ENCODE measurements at regions not wholly inside any gene's neighbourhood (a gene's known extent, or its start where the extent isn't known, plus 50 kb on each side); places are given as distances from the start of the nearest gene placed in this dataset.

- Histone ChIP-seq H3K9me3 (ENCODE audit: low read depth, low read length, poor library complexity, severe bottlenecking) (no peaks in the 10 kb centered on the region), H3K4me1 (ENCODE audit: insufficient read depth, low read length, poor library complexity, severe bottlenecking) (no peaks in the 10 kb centered on the region), H3K36me3 (ENCODE audit: insufficient read depth, low read length, poor library complexity, severe bottlenecking) (no peaks in the 10 kb centered on the region), H3K27me3 (replicated peaks; ENCODE audit: insufficient read depth, low read depth, low read length, poor library complexity) (no peaks in the 10 kb centered on the region), H3K27ac (ENCODE audit: low read depth, low read length, poor library complexity, severe bottlenecking) (no peak overlapping the region), H3K4me3 (ENCODE audit: low read depth, low read length, poor library complexity, severe bottlenecking) (no peak overlapping the region)
- POLR2A ChIA-PET (ENCODE audit: low non-redundant PET) = no interaction called here
- no peak for TF ChIP-seq EZH2 (IDR thresholded peaks at IDR 0.05; ENCODE audit: borderline replicate concordance, low read depth, low read length, poor library complexity, severe bottlenecking)
- TF ChIP-seq, protein P1, sequence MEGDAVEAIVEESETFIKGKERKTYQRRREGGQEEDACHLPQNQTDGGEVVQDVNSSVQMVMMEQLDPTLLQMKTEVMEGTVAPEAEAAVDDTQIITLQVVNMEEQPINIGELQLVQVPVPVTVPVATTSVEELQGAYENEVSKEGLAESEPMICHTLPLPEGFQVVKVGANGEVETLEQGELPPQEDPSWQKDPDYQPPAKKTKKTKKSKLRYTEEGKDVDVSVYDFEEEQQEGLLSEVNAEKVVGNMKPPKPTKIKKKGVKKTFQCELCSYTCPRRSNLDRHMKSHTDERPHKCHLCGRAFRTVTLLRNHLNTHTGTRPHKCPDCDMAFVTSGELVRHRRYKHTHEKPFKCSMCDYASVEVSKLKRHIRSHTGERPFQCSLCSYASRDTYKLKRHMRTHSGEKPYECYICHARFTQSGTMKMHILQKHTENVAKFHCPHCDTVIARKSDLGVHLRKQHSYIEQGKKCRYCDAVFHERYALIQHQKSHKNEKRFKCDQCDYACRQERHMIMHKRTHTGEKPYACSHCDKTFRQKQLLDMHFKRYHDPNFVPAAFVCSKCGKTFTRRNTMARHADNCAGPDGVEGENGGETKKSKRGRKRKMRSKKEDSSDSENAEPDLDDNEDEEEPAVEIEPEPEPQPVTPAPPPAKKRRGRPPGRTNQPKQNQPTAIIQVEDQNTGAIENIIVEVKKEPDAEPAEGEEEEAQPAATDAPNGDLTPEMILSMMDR (conservative IDR thresholded peaks at IDR 0.05; ENCODE audit: low read depth, low read length) = no peak
- CTCF ChIA-PET = no interaction called here
- DNase-seq (ENCODE audit: low spot score) = peak; percentile 15
- no TSS peak for BruUV-seq (replicated peaks)
- intact Hi-C loops (cut with micrococcal nuclease; ENCODE audit: unreplicated experiment) = no loop called here
These were observed 1363.2 kb upstream of the ACVR2A start for GRCh38 chr2:146481629-146482028.

DNA sequence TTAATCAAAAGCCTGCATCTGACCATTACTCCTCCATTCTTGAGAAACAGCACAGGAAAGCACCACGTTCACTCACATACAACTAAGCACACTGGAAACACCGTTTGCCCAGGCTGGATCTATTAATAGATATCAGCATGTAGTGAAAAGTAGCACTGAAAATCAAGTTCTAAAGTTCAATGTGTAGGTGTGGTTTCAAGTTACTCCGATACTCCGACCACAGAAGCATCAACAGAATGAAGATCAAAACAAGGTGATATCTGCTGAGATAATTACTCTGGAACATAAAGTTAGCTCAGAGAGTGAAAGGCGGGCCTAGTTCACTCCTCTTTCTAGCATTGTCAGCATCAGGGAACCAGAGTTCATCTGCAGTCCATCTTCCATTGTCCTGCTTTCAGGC lies 1367.4 kb upstream of the ACVR2A start:
- Histone ChIP-seq H3K27me3 (replicated peaks; ENCODE audit: insufficient read depth, low read depth, low read length, poor library complexity) (no peaks in the 10 kb centered on the region), H3K4me1 (ENCODE audit: insufficient read depth, low read length, poor library complexity, severe bottlenecking) (no peaks in the 10 kb centered on the region), H3K36me3 (ENCODE audit: insufficient read depth, low read length, poor library complexity, severe bottlenecking) (no peaks in the 10 kb centered on the region), H3K27ac (ENCODE audit: low read depth, low read length, poor library complexity, severe bottlenecking) (no peak overlapping the region), H3K4me3 (ENCODE audit: low read depth, low read length, poor library complexity, severe bottlenecking) (no peak overlapping the region), H3K9me3 (ENCODE audit: low read depth, low read length, poor library complexity, severe bottlenecking) (no peaks in the 10 kb centered on the region)
- CTCF ChIA-PET = no interaction called here
- no peak for TF ChIP-seq EZH2 (IDR thresholded peaks at IDR 0.05; ENCODE audit: borderline replicate concordance, low read depth, low read length, poor library complexity, severe bottlenecking)
- TF ChIP-seq, protein P1 (conservative IDR thresholded peaks at IDR 0.05; ENCODE audit: low read depth, low read length) = no peak
- no TSS peak for BruUV-seq (replicated peaks)
- intact Hi-C loops (cut with micrococcal nuclease; ENCODE audit: unreplicated experiment) = no loop called here
- DNase-seq (ENCODE audit: low spot score) = no peak
- POLR2A ChIA-PET (ENCODE audit: low non-redundant PET) = no interaction called here

DNA sequence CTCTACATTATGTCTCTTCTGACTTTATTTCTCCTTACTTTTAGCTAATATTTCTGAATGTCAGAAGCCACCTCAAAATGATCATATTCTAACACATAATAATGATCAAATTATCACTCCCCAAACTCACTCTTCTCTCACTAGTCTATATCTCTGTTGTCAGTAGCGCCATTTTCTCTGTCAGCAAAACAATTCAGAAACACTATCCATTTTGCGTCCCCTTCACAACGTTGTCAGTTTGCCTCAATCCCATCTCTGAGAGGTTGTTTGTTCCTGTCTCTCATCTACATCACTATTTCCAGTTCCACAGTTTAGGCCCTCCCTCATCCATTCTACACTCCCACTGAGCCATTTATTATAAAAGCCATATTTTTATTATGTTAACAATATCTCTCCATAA lies 1376.3 kb upstream of the ACVR2A start:
- Histone ChIP-seq H3K4me1 (ENCODE audit: insufficient read depth, low read length, poor library complexity, severe bottlenecking) (no peaks in the 10 kb centered on the region), H3K36me3 (ENCODE audit: insufficient read depth, low read length, poor library complexity, severe bottlenecking) (no peaks in the 10 kb centered on the region), H3K4me3 (ENCODE audit: low read depth, low read length, poor library complexity, severe bottlenecking) (no peak overlapping the region), H3K27me3 (replicated peaks; ENCODE audit: insufficient read depth, low read depth, low read length, poor library complexity) (no peaks in the 10 kb centered on the region), H3K9me3 (ENCODE audit: low read depth, low read length, poor library complexity, severe bottlenecking) (no peaks in the 10 kb centered on the region), H3K27ac (ENCODE audit: low read depth, low read length, poor library complexity, severe bottlenecking) (no peak overlapping the region)
- DNase-seq (ENCODE audit: low spot score) = no peak
- ChIA-PET CTCF (no interaction called here), POLR2A (ENCODE audit: low non-redundant PET) (no interaction called here)
- intact Hi-C loops (cut with micrococcal nuclease; ENCODE audit: unreplicated experiment) = no loop called here
- TF ChIP-seq, protein P1 (conservative IDR thresholded peaks at IDR 0.05; ENCODE audit: low read depth, low read length) = no peak
- BruUV-seq (replicated peaks) = no TSS peak
